Left forelimb (tissue), 1 donor: ENCODE measurements at regions not wholly inside any gene's neighbourhood (a gene's known extent, or its start where the extent isn't known, plus 50 kb on each side); places are given as distances from the start of the nearest gene placed in this dataset.
"Not testable (repeated sequence)": the region's sequence is repeated elsewhere in the genome, so short reads cannot be mapped to it uniquely, and the experiment has no call there.

Experiments
- DNase-seq: peaks from one replicate; pipeline ENCODE4 v3.0.0-alpha.2; 2018; ENCODE audit warnings: low spot score

DNA sequence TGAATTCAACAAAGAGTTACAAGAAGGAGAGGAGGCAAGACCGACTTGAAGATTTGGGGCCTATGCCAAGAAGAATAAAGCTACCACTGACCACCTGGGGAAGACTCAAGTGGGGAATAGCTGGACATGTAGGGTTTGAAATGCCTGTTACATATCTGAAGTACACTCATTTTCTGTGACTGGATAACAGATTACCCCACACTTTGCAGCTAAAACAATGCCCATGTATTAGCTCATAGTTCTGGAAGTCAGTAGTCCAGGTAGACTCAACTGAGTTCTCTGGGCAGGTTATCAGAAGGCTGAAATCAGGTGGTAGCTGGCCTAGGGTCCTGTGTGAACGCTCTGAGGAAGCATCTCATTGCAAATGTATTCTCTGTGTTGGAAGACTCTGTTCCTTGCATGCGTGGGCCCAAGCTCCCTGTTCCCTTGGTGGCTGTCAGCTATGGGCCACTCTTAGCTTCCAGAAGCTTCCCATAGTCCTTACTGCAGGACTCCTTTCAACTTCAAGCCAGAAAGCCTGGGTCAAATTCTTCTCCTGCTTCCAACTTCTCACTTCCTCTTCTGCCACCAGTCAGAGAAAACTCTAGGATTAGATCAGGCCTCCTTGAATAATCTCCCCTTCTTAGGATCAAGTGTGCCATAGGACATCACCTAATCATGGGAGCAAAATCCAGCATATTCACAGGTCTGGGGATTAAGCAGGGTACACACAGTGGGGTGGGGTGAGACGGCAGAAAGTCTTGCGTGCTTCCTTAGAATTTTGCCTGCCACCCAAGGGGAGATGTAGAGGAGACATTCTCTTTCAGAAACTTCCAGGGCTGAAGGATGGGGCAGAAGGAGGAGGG, 187.8 kb downstream of the SHQ1 start:
- DNase-seq: no peak

- no peak for DNase-seq
Observed at GRCh38 chr3:72659596-72659995, 188.6 kb downstream of the SHQ1 start.

DNA sequence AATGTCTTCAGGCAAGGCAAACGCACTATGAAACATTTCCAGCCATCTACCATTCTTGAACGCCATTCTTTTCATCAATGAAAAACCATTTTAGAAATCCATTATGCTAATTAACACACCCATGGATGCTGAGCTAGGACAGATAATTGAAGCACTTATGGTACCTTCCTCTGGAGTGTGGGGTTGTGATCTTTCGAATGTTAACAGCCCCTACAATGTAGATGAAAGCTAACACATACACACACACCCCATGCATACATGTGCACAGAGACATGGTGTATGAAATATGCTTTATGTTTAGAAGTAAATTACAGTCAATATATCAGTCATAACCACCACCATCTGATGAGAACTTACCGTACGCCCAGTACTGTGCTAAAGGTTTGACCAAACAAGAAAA, 189.1 kb downstream of the SHQ1 start:
- no peak for DNase-seq

GRCh38 chr3:72658466-72659100, 189.7 kb downstream of the SHQ1 start:
- DNase-seq: no peak

- DNase-seq: no peak
Observed at GRCh38 chr3:72657666-72658065, 190.6 kb downstream of the SHQ1 start.

DNA sequence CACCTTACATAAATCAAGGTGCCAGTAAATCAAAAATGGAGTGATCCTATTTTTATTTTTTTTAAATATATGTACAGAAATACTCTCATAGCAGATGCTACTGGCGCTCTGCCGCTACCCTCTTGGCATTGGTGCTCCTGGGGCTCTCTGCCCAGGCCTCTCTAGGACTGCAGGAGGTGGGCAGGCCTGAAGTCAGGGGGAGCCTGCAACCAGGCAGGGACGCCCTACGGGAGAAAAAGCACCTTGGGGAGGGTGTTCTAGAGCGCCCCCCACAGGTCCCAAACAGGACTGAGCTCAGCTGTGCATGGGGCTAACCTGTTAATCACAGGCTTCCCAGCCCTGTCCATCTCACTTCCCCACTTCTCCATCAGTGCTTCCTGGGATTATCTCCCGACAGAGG, 192.5 kb downstream of the SHQ1 start:
- DNase-seq: no peak

GRCh38 chr3:72655131-72655551, 193.1 kb downstream of the SHQ1 start:
- DNase-seq: no peak

DNA sequence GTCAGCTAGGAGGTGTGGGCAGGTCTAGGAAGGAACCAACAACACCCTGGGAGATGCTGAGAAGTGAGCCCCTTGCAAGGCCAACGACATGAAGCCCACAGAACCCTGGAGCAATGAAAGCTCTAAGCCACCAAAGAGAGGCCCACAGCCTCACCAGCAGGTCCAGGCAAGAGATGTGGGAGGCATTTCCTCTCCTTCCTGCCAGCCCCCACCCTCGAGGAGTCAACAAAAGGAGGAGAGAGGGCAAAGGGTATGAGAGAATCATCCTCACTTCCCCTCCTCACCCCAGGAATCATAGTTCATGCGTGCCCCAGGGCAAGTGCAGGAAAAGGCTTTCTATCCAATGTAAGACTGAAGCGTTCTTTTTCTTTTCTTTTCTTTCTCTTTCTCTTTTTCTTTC, 195.8 kb downstream of the SHQ1 start:
- no peak for DNase-seq

- no peak for DNase-seq
Observed at GRCh38 chr3:72651498-72651897, 196.7 kb downstream of the SHQ1 start.

DNA sequence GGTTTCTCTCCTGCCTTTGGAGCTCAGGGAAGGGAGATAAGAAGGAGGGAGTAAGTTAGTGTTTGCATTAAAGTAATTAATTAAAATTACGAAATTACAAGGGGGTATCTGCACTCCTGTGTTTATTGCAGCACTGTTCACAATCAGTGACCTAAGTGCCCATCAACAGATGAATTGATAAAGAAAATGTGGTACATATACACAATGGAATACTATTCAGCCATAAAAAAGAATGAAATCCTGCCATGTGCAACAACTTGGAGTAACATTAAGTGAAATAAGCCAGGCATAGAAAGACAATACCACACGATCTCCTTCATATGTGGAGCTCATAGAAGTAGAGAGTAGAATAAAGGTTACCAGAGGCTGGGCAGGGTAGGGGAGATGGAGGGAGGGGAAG, 202.0 kb downstream of the SHQ1 start:
- no peak for DNase-seq

DNA sequence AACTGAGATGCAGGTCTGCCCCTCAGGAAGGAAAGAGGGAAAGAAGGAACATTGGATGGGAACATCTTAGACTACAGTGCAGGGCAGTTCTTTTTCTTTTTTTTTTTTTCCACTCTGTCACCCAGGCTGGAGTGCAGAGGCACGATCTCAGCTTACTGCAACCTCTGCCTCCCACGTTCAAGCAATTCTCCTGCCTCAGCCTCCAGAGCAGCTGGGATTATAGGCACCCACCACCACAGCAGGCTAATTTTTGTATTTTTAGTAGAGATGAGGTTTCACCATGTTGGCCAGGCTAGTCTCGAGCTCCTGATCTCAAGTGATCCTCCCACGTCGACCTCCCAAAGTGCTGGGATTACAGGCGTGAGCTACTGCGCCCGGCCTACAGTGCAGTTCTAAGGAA, 204.6 kb downstream of the SHQ1 start:
- not testable (repeated sequence) for DNase-seq

DNA sequence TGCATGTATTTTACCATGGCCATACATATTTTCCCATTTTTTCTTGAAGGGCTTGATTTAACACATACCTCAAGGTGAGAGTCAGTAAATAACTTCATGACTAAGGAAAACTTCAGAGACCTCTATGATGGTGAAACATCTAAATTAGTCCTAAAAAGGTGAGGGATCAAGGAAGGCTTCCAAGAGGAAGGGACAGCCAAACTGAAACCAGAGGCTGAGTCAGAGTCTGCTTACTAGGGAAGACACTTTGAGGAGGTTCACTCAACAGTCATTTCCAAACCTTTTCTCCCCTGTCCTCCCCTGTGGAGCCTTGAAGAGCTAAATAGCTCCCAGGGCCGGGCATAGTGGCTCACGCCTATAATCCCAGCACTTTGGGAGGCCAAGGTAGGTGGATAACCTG, 206.6 kb downstream of the SHQ1 start:
- no peak for DNase-seq

- DNase-seq: no peak
Observed at GRCh38 chr3:72641072-72641471, 207.2 kb downstream of the SHQ1 start.

- no peak for DNase-seq
Observed at GRCh38 chr3:72636969-72637597, 211.2 kb downstream of the SHQ1 start.

DNA sequence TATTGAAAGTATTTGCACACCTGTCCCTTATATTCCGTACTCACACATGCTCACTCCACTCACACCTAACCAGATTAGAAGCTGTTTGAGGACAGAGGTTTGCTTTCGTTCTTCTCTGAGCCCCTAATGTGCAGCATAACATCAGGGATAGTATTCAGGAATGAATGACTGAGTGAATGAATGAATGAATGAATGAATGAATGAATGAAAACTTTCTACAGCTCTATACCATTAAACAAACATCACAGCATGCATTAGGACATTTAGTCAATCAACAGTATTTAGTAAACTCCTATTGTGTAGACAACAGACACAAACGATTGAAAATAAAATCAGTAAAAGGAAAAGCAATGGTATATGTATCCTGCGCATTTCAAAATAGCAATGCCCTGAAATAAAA, 212.7 kb downstream of the SHQ1 start:
- DNase-seq: no peak

- no peak for DNase-seq
Observed at GRCh38 chr3:72634128-72634527, 214.1 kb downstream of the SHQ1 start.

DNA sequence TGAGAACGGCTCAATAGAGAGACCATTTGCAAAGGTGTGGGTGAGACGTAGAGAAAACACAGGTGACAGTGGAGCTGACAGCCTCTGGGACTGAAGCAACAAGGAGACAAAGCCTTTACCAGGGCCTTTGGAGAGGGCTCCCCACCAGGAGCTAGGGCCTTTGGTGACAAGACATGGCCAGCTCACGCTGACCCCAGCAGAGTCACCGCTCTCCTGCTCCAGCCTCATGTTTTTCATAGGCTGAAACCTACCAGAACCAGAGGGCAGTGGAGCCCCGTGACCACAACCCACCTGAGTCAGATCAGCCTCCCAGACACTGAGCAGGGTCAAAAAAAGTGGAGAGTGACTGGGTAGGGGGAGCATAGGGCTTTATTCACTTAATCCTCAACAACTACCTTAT, 214.7 kb downstream of the SHQ1 start:
- DNase-seq: no peak

DNA sequence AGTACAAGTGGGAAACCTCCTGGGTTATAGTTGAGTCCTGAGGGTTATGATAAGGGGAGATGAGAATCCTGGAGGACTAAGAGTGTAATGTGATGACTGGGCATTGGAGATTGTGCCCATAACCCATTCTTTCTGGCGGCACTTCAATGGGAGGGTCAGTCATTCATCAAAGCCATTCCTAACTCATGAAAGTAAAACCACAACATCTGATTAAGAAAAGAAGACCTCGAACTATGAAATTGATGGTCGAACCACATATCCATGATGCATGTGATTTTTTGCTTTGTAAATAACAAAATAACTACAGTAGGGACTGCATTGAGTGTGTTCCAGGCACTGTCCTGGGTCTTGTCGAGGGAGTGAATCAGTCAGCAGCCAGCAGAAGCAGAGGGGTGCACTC, 215.1 kb downstream of the SHQ1 start:
- no peak for DNase-seq

DNA sequence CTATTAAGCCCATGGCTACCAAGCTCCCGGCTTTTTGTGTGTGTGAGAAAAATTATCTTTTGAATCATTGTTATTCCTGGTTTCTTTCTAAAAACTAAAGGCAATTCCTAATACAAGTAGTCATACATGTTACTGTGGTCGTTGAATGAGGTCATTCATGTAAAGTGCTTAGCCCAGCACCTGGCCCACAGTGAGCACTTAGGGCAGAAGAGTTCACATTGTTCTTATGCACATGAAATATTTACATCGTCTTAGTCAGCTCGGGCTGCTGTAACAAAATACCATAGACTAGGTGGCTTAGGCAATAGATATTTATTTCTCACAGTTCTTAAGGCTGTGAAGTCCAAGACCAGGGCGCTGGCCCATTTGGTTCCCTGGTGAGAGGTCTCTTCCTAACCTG, 216.1 kb downstream of the SHQ1 start:
- no peak for DNase-seq

DNA sequence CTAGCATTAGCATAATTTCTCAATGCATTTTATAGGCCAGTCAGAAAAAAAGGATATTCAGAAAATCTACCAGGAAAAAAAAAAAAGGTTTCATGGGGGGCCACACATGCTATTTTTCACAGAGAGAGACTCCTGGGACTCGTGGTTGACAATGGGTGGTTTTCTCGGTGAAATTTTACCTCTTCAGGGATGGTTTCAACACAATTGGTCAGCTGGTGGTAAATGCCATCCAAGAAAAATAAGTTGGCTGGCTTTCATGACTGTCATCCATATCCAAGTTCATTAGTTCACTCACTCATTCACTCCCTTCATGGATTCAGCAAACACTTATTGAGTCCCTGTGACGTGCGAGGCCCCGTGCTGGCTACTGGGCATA, 217.3 kb downstream of the SHQ1 start:
- DNase-seq: no peak

GRCh38 chr3:72630327-72630968, 217.8 kb downstream of the SHQ1 start:
- no peak for DNase-seq

GRCh38 chr3:72629191-72629631, 219.0 kb downstream of the SHQ1 start:
- no peak for DNase-seq

DNA sequence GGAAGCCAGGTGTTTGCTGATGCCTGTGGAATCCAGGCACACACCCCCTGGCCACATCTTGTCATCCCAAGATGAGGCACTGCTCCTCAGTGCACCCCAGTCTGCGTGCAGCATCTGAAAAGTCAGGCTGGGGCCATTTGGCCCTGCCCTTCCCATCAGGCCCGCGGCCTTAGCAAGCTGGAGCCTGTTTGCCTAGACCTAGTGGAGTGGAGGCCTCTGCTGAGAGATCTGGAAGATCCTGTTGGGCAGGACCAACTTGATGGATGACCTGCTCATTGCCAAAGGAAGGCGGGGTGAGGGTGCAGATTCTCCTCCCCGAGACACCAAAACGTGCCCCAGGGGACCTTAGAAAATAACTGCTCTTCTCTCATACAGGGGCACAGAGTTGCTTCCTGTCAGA, 220.2 kb downstream of the SHQ1 start:
- DNase-seq: no peak
